Keratinocyte (primary cell): ENCODE measurements at regions not wholly inside any gene's neighbourhood (a gene's known extent, or its start where the extent isn't known, plus 50 kb on each side); places are given as distances from the start of the nearest gene placed in this dataset.

ENCODE experiments used
- EZH2 ChIP-seq: IDR thresholded peaks from one replicate; pipeline ENCODE4 v1.6.1; 2012; ENCODE audit warnings: inconsistent platforms, mild to moderate bottlenecking, low read length, moderate library complexity
- TF ChIP-seq, protein P1 (sequence below), 3 experiments: IDR thresholded peaks in 1 of 3; conservative IDR thresholded peaks in 1 of 3; optimal IDR thresholded peaks in 1 of 3; 2 replicates in 2 of 3; 3 replicates in 1 of 3; pipeline versions ENCODE3 to v1.5.1; 2011; ENCODE audit warnings: low read length in 3 of 3, mild to moderate bottlenecking in 3 of 3, moderate library complexity in 2 of 3, control low read depth in 1 of 3, inconsistent platforms in 1 of 3; ENCODE audit not compliant: insufficient read depth in 2 of 3; ENCODE audit errors: extremely low read depth in 1 of 3

DNA sequence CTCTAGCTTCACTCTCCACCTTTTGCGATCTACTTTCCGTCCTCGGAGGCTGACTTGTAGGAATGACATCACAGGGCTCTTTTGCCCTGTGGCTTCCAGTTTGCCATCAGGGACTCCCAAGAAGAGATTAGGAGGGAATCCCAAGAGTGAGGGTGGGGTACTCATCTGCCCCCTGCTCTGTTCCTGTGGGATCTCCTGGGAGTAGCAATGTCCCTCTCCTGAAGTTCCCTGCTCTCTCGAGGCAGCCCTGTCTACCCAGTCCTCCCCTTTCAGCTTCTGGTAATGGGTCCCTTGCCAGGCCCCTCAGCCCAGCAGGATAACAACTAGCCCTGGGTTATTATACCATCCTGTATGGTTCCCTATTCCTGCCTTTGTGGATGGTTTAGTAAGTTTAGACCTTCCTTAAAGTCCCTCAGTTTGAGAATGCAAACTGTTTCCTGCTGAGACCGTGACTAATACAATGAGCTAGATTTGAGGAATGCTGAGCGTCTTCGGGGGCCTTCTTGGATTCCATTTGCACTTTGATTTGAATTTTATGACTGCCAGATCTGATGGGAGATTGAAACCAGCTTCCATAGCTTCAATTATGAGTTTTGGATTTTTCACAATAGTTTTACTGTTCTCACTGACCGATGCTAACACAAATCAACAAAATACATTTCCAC, 73.7 kb upstream of the IPO5 start:
- TF ChIP-seq, protein P1, sequence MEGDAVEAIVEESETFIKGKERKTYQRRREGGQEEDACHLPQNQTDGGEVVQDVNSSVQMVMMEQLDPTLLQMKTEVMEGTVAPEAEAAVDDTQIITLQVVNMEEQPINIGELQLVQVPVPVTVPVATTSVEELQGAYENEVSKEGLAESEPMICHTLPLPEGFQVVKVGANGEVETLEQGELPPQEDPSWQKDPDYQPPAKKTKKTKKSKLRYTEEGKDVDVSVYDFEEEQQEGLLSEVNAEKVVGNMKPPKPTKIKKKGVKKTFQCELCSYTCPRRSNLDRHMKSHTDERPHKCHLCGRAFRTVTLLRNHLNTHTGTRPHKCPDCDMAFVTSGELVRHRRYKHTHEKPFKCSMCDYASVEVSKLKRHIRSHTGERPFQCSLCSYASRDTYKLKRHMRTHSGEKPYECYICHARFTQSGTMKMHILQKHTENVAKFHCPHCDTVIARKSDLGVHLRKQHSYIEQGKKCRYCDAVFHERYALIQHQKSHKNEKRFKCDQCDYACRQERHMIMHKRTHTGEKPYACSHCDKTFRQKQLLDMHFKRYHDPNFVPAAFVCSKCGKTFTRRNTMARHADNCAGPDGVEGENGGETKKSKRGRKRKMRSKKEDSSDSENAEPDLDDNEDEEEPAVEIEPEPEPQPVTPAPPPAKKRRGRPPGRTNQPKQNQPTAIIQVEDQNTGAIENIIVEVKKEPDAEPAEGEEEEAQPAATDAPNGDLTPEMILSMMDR (optimal IDR thresholded peaks at IDR 0.05 in 1 of 3, IDR thresholded peaks at IDR 0.05 in 1 of 3, conservative IDR thresholded peaks at IDR 0.05 in 1 of 3; ENCODE audit: extremely low read depth in 1 of 3, insufficient read depth in 2 of 3, low read length in 3 of 3) = no peak
- no peak for TF ChIP-seq EZH2
